ENCODE measurements at regions not wholly inside any gene's neighbourhood (a gene's known extent, or its start where the extent isn't known, plus 50 kb on each side); places are given as distances from the start of the nearest gene placed in this dataset.
"Not testable (repeated sequence)": the region's sequence is repeated elsewhere in the genome, so short reads cannot be mapped to it uniquely, and the experiment has no call there.

DNA sequence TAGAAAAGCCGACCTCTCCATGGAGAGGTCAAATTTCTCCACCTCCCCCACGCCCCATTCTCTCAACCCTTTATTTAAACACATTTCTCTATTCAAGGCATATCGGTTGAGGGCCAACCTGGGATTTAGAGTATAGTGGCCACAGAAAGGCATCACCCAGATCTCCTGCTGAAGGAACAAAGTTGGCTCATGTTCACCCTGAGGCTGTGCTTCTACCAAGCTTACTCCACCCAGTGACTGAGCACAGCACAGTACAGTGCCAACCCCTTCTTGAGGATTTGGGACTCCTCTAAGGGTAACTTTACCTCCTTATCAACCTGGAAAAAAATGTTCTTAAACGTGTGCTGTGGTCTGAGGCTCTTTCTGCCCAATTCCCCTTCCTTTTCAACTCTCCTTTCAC lies 94.0 kb downstream of the CMC2 start:
- no peak overlapping the region for H3K4me3 ChIP-seq
- Mint-ChIP-seq H3K36me3 (no peaks in the 10 kb centered on the region), H3K9me3 (no peaks in the 10 kb centered on the region), H3K27ac (no peak overlapping the region), H3K4me3 (no peak overlapping the region), H3K4me1 (no peaks in the 10 kb centered on the region), H3K27me3 (ENCODE audit: insufficient read depth, low read depth) (no peaks in the 10 kb centered on the region)
- no peak overlapping the region for H3K4me2 ChIP-seq
- TF ChIP-seq, protein P1, sequence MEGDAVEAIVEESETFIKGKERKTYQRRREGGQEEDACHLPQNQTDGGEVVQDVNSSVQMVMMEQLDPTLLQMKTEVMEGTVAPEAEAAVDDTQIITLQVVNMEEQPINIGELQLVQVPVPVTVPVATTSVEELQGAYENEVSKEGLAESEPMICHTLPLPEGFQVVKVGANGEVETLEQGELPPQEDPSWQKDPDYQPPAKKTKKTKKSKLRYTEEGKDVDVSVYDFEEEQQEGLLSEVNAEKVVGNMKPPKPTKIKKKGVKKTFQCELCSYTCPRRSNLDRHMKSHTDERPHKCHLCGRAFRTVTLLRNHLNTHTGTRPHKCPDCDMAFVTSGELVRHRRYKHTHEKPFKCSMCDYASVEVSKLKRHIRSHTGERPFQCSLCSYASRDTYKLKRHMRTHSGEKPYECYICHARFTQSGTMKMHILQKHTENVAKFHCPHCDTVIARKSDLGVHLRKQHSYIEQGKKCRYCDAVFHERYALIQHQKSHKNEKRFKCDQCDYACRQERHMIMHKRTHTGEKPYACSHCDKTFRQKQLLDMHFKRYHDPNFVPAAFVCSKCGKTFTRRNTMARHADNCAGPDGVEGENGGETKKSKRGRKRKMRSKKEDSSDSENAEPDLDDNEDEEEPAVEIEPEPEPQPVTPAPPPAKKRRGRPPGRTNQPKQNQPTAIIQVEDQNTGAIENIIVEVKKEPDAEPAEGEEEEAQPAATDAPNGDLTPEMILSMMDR (IDR thresholded peaks at IDR 0.05) = no peak
- TF ChIP-seq EZH2 (IDR thresholded peaks at IDR 0.05) (no peak), EZH2phosphoT487 (IDR thresholded peaks at IDR 0.05) (no peak)
- no peaks in the 10 kb centered on the region for H3K79me2 ChIP-seq (ENCODE audit: low read depth)
- no peaks in the 10 kb centered on the region for H3K4me1 ChIP-seq
- no peaks in the 10 kb centered on the region for H4K20me1 ChIP-seq (ENCODE audit: low read depth)
- DNase-seq (ENCODE audit: low spot score) = no peak
- H3K9ac ChIP-seq = no peak overlapping the region
- no peaks in the 10 kb centered on the region for H3F3A ChIP-seq (ENCODE audit: low read depth)
- H3K36me3 ChIP-seq = no peaks in the 10 kb centered on the region
- H2AFZ ChIP-seq (replicated peaks) = no peak overlapping the region
- H3K9me3 ChIP-seq (ENCODE audit: low read depth) = no peaks in the 10 kb centered on the region
- no peaks in the 10 kb centered on the region for H3K27me3 ChIP-seq
- no peak overlapping the region for H3K27ac ChIP-seq

DNA sequence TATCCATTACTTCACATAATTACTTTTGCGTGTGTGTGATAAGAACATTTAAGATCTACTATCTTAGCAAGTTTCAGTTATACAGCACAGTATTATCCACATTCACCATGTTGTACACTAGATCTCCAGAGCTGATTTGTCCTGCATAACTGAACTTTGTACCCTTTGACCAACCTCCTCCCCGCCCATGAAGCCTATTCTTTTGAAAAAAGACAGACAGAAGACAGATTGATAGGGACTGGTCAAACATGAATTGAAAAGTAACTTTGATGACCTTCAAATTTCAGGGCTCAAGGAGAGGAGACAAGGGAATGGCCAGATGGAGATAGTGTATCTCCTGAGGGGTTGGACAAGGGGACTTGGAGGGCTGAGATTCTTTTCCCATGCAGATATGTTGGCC lies 96.3 kb downstream of the CMC2 start:
- no peaks in the 10 kb centered on the region for H3K79me2 ChIP-seq (ENCODE audit: low read depth)
- no peak overlapping the region for H2AFZ ChIP-seq (replicated peaks)
- H3K4me3 Mint-ChIP-seq = no peak overlapping the region
- no peaks in the 10 kb centered on the region for H4K20me1 ChIP-seq (ENCODE audit: low read depth)
- no peak for DNase-seq (ENCODE audit: low spot score)
- H3K36me3 Mint-ChIP-seq = no peaks in the 10 kb centered on the region
- H3K36me3 ChIP-seq = no peaks in the 10 kb centered on the region
- H3K4me2 ChIP-seq = no peak overlapping the region
- no peaks in the 10 kb centered on the region for H3K4me1 Mint-ChIP-seq
- no peaks in the 10 kb centered on the region for H3K9me3 ChIP-seq (ENCODE audit: low read depth)
- no peaks in the 10 kb centered on the region for H3K9me3 Mint-ChIP-seq
- no peaks in the 10 kb centered on the region for H3K27me3 Mint-ChIP-seq (ENCODE audit: insufficient read depth, low read depth)
- H3K4me3 ChIP-seq = no peak overlapping the region
- H3K27me3 ChIP-seq = no peaks in the 10 kb centered on the region
- H3K27ac Mint-ChIP-seq = no peak overlapping the region
- H3K9ac ChIP-seq = no peak overlapping the region
- H3K4me1 ChIP-seq = no peaks in the 10 kb centered on the region
- no peak for TF ChIP-seq EZH2phosphoT487 (IDR thresholded peaks at IDR 0.05)
- TF ChIP-seq, protein P1 (IDR thresholded peaks at IDR 0.05) = no peak
- TF ChIP-seq EZH2 (IDR thresholded peaks at IDR 0.05) = no peak
- H3F3A ChIP-seq (ENCODE audit: low read depth) = no peaks in the 10 kb centered on the region
- no peak overlapping the region for H3K27ac ChIP-seq

DNA sequence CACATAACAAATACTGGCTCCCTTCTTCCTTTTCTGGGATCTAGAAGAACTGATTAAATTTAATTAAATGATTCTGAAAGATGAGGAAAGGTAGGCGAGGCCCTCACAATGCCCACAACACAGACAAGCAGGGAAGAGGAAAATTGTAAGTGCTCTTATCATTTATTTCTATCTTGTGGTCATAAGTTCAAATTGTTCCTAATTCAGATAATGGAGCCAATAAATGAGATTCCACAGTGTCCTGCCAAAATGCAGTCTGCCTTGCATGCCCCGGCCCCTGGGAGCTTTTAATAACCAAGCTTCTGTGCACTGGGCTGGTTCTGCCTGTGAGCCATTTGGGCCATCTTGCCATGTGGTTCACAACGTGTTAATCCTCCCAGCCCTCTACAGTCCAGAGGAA lies 97.0 kb downstream of the CMC2 start:
- Histone ChIP-seq H3K27ac (no peak overlapping the region), H3K4me2 (no peak overlapping the region), H3F3A (ENCODE audit: low read depth) (no peaks in the 10 kb centered on the region), H3K9me3 (ENCODE audit: low read depth) (no peaks in the 10 kb centered on the region), H2AFZ (replicated peaks) (no peak overlapping the region), H3K79me2 (ENCODE audit: low read depth) (no peaks in the 10 kb centered on the region), H3K4me1 (no peaks in the 10 kb centered on the region), H4K20me1 (ENCODE audit: low read depth) (no peaks in the 10 kb centered on the region), H3K4me3 (no peak overlapping the region), H3K9ac (no peak overlapping the region), H3K36me3 (no peaks in the 10 kb centered on the region), H3K27me3 (no peaks in the 10 kb centered on the region)
- TF ChIP-seq, protein P1 (IDR thresholded peaks at IDR 0.05) = no peak
- TF ChIP-seq EZH2 (IDR thresholded peaks at IDR 0.05) (no peak), EZH2phosphoT487 (IDR thresholded peaks at IDR 0.05) (no peak)
- H3K27me3 Mint-ChIP-seq (ENCODE audit: insufficient read depth, low read depth) = no peaks in the 10 kb centered on the region
- no peaks in the 10 kb centered on the region for H3K4me1 Mint-ChIP-seq
- H3K4me3 Mint-ChIP-seq = no peak overlapping the region
- DNase-seq (ENCODE audit: low spot score) = no peak
- H3K9me3 Mint-ChIP-seq = no peaks in the 10 kb centered on the region
- H3K27ac Mint-ChIP-seq = no peak overlapping the region
- H3K36me3 Mint-ChIP-seq = no peaks in the 10 kb centered on the region

DNA sequence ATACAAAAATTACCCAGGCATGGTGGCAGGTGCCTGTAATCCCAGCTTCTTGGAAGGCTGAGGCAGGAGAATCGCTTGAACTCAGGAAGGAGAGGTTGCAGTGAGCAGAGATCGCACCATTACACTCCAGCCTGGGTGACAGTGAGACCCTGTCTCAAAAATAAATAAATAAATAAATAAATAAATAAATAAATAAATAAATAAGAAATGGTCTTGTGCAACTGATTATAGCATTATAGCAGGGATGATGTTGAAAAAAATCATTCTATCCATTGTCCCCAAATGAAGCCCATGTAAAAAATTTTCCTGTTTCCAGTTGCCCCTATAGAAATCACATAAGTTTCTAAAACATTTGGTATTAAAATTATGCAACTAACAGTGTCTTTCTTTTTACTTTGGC lies 100.5 kb downstream of the CMC2 start:
- not testable (repeated sequence) for H3K4me1 Mint-ChIP-seq; H3K27ac Mint-ChIP-seq; H3K4me2 ChIP-seq; H3K27ac ChIP-seq; H3K9ac ChIP-seq; H3K79me2 ChIP-seq (ENCODE audit: low read depth); H3K27me3 ChIP-seq; H3K27me3 Mint-ChIP-seq (ENCODE audit: insufficient read depth, low read depth); H3K36me3 Mint-ChIP-seq; H3K4me3 ChIP-seq; DNase-seq (ENCODE audit: low spot score); H3K9me3 Mint-ChIP-seq; H3K36me3 ChIP-seq; H3F3A ChIP-seq (ENCODE audit: low read depth); H3K9me3 ChIP-seq (ENCODE audit: low read depth); H4K20me1 ChIP-seq (ENCODE audit: low read depth); H2AFZ ChIP-seq (replicated peaks); H3K4me3 Mint-ChIP-seq; H3K4me1 ChIP-seq

Data from neural progenitor cell (in vitro differentiated cells).